ELR (cell line): ENCODE measurements at regions not wholly inside any gene's neighbourhood (a gene's known extent, or its start where the extent isn't known, plus 50 kb on each side); places are given as distances from the start of the nearest gene placed in this dataset.
"Not testable (repeated sequence)": the region's sequence is repeated elsewhere in the genome, so short reads cannot be mapped to it uniquely, and the experiment has no call there.

Experiments used
- DNase-seq: peaks from one replicate; pipeline ENCODE4 v3.0.0-alpha.2; 2015; ENCODE audit warnings: low read depth

GRCh38 chr6:180091-180694, 112.1 kb upstream of the DUSP22 start:
- DNase-seq, result not testable (repeated sequence)

- no peak for DNase-seq
Observed at GRCh38 chr6:181049-181654, 111.1 kb upstream of the DUSP22 start.

GRCh38 chr6:183668-184067, 108.6 kb upstream of the DUSP22 start:
- DNase-seq, result no peak

- DNase-seq, result no peak
Observed at GRCh38 chr6:184161-184700, 108.1 kb upstream of the DUSP22 start.

GRCh38 chr6:186340-186965, 105.8 kb upstream of the DUSP22 start:
- DNase-seq, result no peak

GRCh38 chr6:187210-187861, 105.0 kb upstream of the DUSP22 start:
- DNase-seq, result no peak

GRCh38 chr6:188821-189655, 103.2 kb upstream of the DUSP22 start:
- peak; percentile 74 for DNase-seq

- no peak for DNase-seq
Observed at GRCh38 chr6:189676-190075, 102.6 kb upstream of the DUSP22 start.

- DNase-seq, result no peak
Observed at GRCh38 chr6:190596-191395, 101.5 kb upstream of the DUSP22 start.

- DNase-seq, result no peak
Observed at GRCh38 chr6:191487-192312, 100.6 kb upstream of the DUSP22 start.

- DNase-seq, result no peak
Observed at GRCh38 chr6:192313-192664, 100.0 kb upstream of the DUSP22 start.

- DNase-seq, result no peak
Observed at GRCh38 chr6:193180-193579, 99.1 kb upstream of the DUSP22 start.

GRCh38 chr6:193773-194310, 98.4 kb upstream of the DUSP22 start:
- DNase-seq, result no peak

GRCh38 chr6:195861-196360, 96.4 kb upstream of the DUSP22 start:
- DNase-seq, result no peak

- no peak for DNase-seq
Observed at GRCh38 chr6:196543-196942, 95.7 kb upstream of the DUSP22 start.

GRCh38 chr6:203661-204060, 88.6 kb upstream of the DUSP22 start:
- no peak for DNase-seq

- no peak for DNase-seq
Observed at GRCh38 chr6:206264-206663, 86.0 kb upstream of the DUSP22 start.

- no peak for DNase-seq
Observed at GRCh38 chr6:208364-208763, 83.9 kb upstream of the DUSP22 start.

- DNase-seq, result no peak
Observed at GRCh38 chr6:208938-209337, 83.3 kb upstream of the DUSP22 start.
